ENCODE measurements at regions not wholly inside any gene's neighbourhood (a gene's known extent, or its start where the extent isn't known, plus 50 kb on each side); places are given as distances from the start of the nearest gene placed in this dataset.

- Mint-ChIP-seq H3K36me3 (ENCODE audit: low read depth) (no peaks in the 10 kb centered on the region), H3K9me3 (no peaks in the 10 kb centered on the region), H3K4me3 (no peak overlapping the region), H3K4me1 (no peaks in the 10 kb centered on the region), H3K27me3 (no peaks in the 10 kb centered on the region), H3K27ac (no peak overlapping the region)
- POLR2A ChIA-PET: no interaction called here
- DNase-seq: no peak
- CTCF ChIA-PET: no interaction called here
These were observed 153.8 kb downstream of the CEP120 start for GRCh38 chr5:123269436-123269835.

DNA sequence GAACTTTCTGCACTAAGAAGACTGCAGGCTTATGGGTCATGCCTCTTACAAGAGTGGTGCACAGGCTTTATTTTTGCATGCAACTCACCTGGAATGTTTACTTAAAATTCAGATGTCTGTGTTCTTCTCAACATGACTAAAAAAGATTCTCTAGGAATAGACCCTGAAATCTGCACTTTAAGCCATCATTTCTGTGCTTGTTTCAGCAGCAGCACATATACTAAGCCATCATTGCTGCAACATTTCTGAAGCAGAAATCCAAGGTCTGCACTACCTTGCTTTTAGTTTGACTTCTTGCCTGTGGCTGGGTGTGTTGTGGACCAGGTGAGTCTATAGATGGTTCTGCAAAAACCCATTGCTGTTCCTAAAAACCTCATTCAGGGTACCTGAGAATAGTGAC lies 156.8 kb downstream of the CEP120 start:
- CTCF ChIA-PET: no interaction called here
- Mint-ChIP-seq H3K4me1 (no peaks in the 10 kb centered on the region), H3K9me3 (no peaks in the 10 kb centered on the region), H3K4me3 (no peak overlapping the region), H3K27me3 (no peaks in the 10 kb centered on the region), H3K36me3 (ENCODE audit: low read depth) (no peaks in the 10 kb centered on the region), H3K27ac (no peak overlapping the region)
- no peak for DNase-seq
- POLR2A ChIA-PET: no interaction called here

GRCh38 chr5:123265551-123265950 lies 157.7 kb downstream of the CEP120 start:
- no peak for DNase-seq
- Mint-ChIP-seq H3K27me3 (no peaks in the 10 kb centered on the region), H3K4me1 (no peaks in the 10 kb centered on the region), H3K4me3 (no peak overlapping the region), H3K27ac (no peak overlapping the region), H3K36me3 (ENCODE audit: low read depth) (no peaks in the 10 kb centered on the region), H3K9me3 (no peaks in the 10 kb centered on the region)
- CTCF ChIA-PET: no interaction called here
- POLR2A ChIA-PET: no interaction called here

- H3K9me3 Mint-ChIP-seq: no peaks in the 10 kb centered on the region
- POLR2A ChIA-PET: no interaction called here
- H3K4me3 Mint-ChIP-seq: no peak overlapping the region
- DNase-seq: no peak
- no peaks in the 10 kb centered on the region for H3K4me1 Mint-ChIP-seq
- no peaks in the 10 kb centered on the region for H3K36me3 Mint-ChIP-seq (ENCODE audit: low read depth)
- CTCF ChIA-PET: no interaction called here
- no peak overlapping the region for H3K27ac Mint-ChIP-seq
- H3K27me3 Mint-ChIP-seq: no peaks in the 10 kb centered on the region
These were observed 158.8 kb downstream of the CEP120 start for GRCh38 chr5:123264394-123264793.

DNA sequence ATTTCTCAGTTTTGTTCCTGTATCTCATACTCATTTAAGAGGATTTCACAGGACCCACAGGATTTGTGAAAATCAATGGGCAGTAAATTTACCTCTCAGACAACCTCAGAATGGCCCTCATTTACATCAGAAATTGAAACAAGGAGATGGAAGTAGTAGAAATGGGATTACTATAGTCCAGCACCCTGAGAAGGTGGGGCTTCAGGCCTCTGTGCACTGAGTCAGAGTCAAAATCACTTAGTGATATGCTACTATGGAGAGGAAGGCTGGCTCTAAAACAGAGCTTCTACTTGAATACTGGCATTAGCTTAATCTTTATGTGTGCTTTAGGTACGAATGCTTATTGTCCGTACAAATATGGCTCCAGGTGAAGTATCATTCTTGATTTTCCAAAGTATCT lies 159.3 kb downstream of the CEP120 start:
- no peak overlapping the region for H3K4me3 Mint-ChIP-seq
- no peaks in the 10 kb centered on the region for H3K4me1 Mint-ChIP-seq
- no peak overlapping the region for H3K27ac Mint-ChIP-seq
- no peaks in the 10 kb centered on the region for H3K27me3 Mint-ChIP-seq
- CTCF ChIA-PET: no interaction called here
- no peaks in the 10 kb centered on the region for H3K9me3 Mint-ChIP-seq
- DNase-seq: no peak
- H3K36me3 Mint-ChIP-seq (ENCODE audit: low read depth): no peaks in the 10 kb centered on the region
- POLR2A ChIA-PET: no interaction called here

- no peak overlapping the region for H3K27ac Mint-ChIP-seq
- no peaks in the 10 kb centered on the region for H3K36me3 Mint-ChIP-seq (ENCODE audit: low read depth)
- peaks cover 5% of the 10 kb centered on the region for H3K9me3 Mint-ChIP-seq
- no peaks in the 10 kb centered on the region for H3K27me3 Mint-ChIP-seq
- no peak overlapping the region for H3K4me3 Mint-ChIP-seq
- POLR2A ChIA-PET: no interaction called here
- no peak for DNase-seq
- H3K4me1 Mint-ChIP-seq: no peaks in the 10 kb centered on the region
- CTCF ChIA-PET: no interaction called here
These were observed 160.9 kb downstream of the CEP120 start for GRCh38 chr5:123262216-123262823.

DNA sequence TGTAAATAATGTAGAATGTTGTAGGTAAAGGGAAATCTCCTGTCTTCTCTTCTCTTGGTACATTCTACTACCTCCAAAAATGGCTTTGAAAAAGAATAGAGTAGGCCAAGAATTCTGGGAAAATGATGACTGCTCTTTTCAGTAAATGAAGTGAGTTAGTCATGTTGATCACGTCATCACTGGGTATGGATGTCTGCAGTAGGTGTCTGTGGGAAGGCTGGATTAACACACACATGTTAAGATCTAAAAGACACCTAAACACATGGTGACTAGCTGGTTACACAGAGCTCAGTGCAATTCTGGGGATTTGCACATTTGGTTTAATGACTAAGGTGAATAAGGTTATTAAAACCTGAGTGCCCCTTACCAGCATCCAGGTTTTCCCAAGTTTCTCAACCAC lies 161.5 kb downstream of the CEP120 start:
- peaks cover 9% of the 10 kb centered on the region for H3K9me3 Mint-ChIP-seq
- CTCF ChIA-PET: no interaction called here
- H3K4me1 Mint-ChIP-seq: no peaks in the 10 kb centered on the region
- POLR2A ChIA-PET: no interaction called here
- H3K27me3 Mint-ChIP-seq: no peaks in the 10 kb centered on the region
- no peaks in the 10 kb centered on the region for H3K36me3 Mint-ChIP-seq (ENCODE audit: low read depth)
- no peak overlapping the region for H3K4me3 Mint-ChIP-seq
- no peak overlapping the region for H3K27ac Mint-ChIP-seq
- DNase-seq: no peak

- CTCF ChIA-PET: no interaction called here
These were observed 160.4 kb downstream of the PRDM6 start for GRCh38 chr5:123249446-123249845.

DNA sequence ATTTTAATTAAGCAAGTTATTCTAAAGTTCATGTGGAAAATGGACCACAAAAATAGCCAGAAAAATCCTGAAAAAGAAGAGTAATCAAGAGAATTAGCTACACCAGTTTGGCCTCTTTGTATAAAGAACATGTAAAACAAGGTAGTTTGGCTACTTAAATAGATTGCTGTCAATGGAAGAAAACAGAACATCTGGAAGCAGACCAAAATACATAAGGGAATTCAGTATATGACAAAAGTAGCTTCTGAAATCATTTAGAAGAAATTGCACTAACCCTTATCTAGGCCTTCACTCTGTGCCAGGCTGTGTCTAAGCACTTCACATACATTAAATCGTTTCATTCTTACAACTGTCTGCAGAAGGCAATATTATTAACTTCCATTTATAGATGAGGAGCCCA lies 156.6 kb downstream of the PRDM6 start:
- CTCF ChIA-PET: no interaction called here
- Mint-ChIP-seq H3K9me3 (no peaks in the 10 kb centered on the region), H3K27ac (no peak overlapping the region), H3K36me3 (ENCODE audit: low read depth) (no peaks in the 10 kb centered on the region), H3K27me3 (no peaks in the 10 kb centered on the region), H3K4me1 (no peaks in the 10 kb centered on the region), H3K4me3 (no peak overlapping the region)
- POLR2A ChIA-PET: no interaction called here
- no peak for DNase-seq

More at GRCh38 chr5:123249446-123249845, 160.4 kb downstream of the PRDM6 start:
- Mint-ChIP-seq H3K4me3 (no peak overlapping the region), H3K27me3 (no peaks in the 10 kb centered on the region), H3K9me3 (peaks cover 2% of the 10 kb centered on the region), H3K36me3 (ENCODE audit: low read depth) (no peaks in the 10 kb centered on the region), H3K27ac (no peak overlapping the region), H3K4me1 (no peaks in the 10 kb centered on the region)
- no peak for DNase-seq
- POLR2A ChIA-PET: no interaction called here

GRCh38 chr5:123244458-123244857 lies 155.4 kb downstream of the PRDM6 start:
- no peak for DNase-seq
- Mint-ChIP-seq H3K36me3 (ENCODE audit: low read depth) (no peaks in the 10 kb centered on the region), H3K4me1 (no peaks in the 10 kb centered on the region), H3K27ac (no peak overlapping the region), H3K27me3 (no peaks in the 10 kb centered on the region), H3K4me3 (no peak overlapping the region), H3K9me3 (no peaks in the 10 kb centered on the region)
- ChIA-PET POLR2A (no interaction called here), CTCF (no interaction called here)

Measured in activated CD4-positive, alpha-beta memory T cell treated with anti-CD3 and anti-CD28 coated beads, Interleukin-2, amount 10 ng/mL, durations not matched to agents 7 days and 5 days (primary cell).